ENCODE measurements at regions not wholly inside any gene's neighbourhood (a gene's known extent, or its start where the extent isn't known, plus 50 kb on each side); places are given as distances from the start of the nearest gene placed in this dataset.

- H3K9me3 ChIP-seq (ENCODE audit: low read length), result no peaks in the 10 kb centered on the region
- peaks cover 0 to 3% of the 10 kb centered on the region in 2 experiments; a peak in 2 of 5 replicates for H3K27me3 ChIP-seq (ENCODE audit: control insufficient read depth in 1 of 2, insufficient read depth in 2 of 2, low read length in 2 of 2)
- in situ Hi-C loops (cut with HindIII; ENCODE audit: extremely low pct_ligation_motif_present, low pct_unique_long_range_greater_than_20kb), result no loop called here
- no peak overlapping the region for H2AFZ ChIP-seq (ENCODE audit: low read length)
- no peak overlapping the region for H3K4me3 ChIP-seq (replicated peaks in 1 of 3; ENCODE audit: insufficient read depth in 1 of 3, low read depth in 2 of 3, low read length in 3 of 3)
- no peaks in the 10 kb centered on the region for H4K20me1 ChIP-seq (ENCODE audit: insufficient read depth, low read length)
- H3K36me3 ChIP-seq (replicated peaks in 1 of 2; ENCODE audit: control insufficient read depth in 1 of 2, insufficient read depth in 2 of 2, low read length in 2 of 2), result no peaks in the 10 kb centered on the region
- ChIA-PET POLR2A (no interaction called here), CTCF (ENCODE audit: low intra/inter-chr PET ratio, low total read pairs) (no interaction called here)
- no peak for FAIRE-seq
- no TSS peak for BruUV-seq (replicated peaks)
- whole genome bisulfite sequencing (ENCODE audit: low lambda C conversion rate), result 19% methylated on average over 13 of the region's 13 CpGs
- intact Hi-C loops (cut with micrococcal nuclease; ENCODE audit: unreplicated experiment), result no loop called here
- H3K79me2 ChIP-seq (ENCODE audit: insufficient read depth, low read length), result no peaks in the 10 kb centered on the region
- DNase-seq (ENCODE audit: low spot score), result no peak
- TF ChIP-seq RFX5 (IDR thresholded peaks at IDR 0.05; ENCODE audit: low read depth, low read length) (no peak), ATAD3A (CRISPR knock-in tag; IDR thresholded peaks at IDR 0.05) (no peak), ZKSCAN5 (CRISPR knock-in tag; IDR thresholded peaks at IDR 0.05) (no peak)
- H3K4me2 ChIP-seq (ENCODE audit: low read depth, low read length), result no peak overlapping the region
- H3K4me1 ChIP-seq (ENCODE audit: insufficient read depth, low read length), result no peaks in the 10 kb centered on the region
- no peak overlapping the region for H3K27ac ChIP-seq (ENCODE audit: extremely low read length, insufficient read depth, low read length)
- no peak for ATAC-seq
- no peak overlapping the region for H3K9ac ChIP-seq (ENCODE audit: insufficient read depth, low read depth, low read length)
Observed at GRCh38 chr16:47907109-47907508, 248.7 kb downstream of the ABCC12 start.

- intact Hi-C loops (cut with micrococcal nuclease; ENCODE audit: unreplicated experiment), result no loop called here
- ChIA-PET POLR2A (no interaction called here), CTCF (ENCODE audit: low intra/inter-chr PET ratio, low total read pairs) (no interaction called here)
- no peak overlapping the region for H3K27ac ChIP-seq (ENCODE audit: extremely low read length, insufficient read depth, low read length)
- no TSS peak for BruUV-seq (replicated peaks)
- no peaks in the 10 kb centered on the region for H3K79me2 ChIP-seq (ENCODE audit: insufficient read depth, low read length)
- DNase-seq (ENCODE audit: low spot score) (no peak), FAIRE-seq (no peak), ATAC-seq (no peak)
- in situ Hi-C loops (cut with HindIII; ENCODE audit: extremely low pct_ligation_motif_present, low pct_unique_long_range_greater_than_20kb), result no loop called here
- peaks cover 0 to 3% of the 10 kb centered on the region in 2 experiments; a peak in 2 of 5 replicates for H3K27me3 ChIP-seq (ENCODE audit: control insufficient read depth in 1 of 2, insufficient read depth in 2 of 2, low read length in 2 of 2)
- H3K4me3 ChIP-seq (replicated peaks in 1 of 3; ENCODE audit: insufficient read depth in 1 of 3, low read depth in 2 of 3, low read length in 3 of 3), result no peak overlapping the region
- H2AFZ ChIP-seq (ENCODE audit: low read length), result no peak overlapping the region
- H3K36me3 ChIP-seq (replicated peaks in 1 of 2; ENCODE audit: control insufficient read depth in 1 of 2, insufficient read depth in 2 of 2, low read length in 2 of 2), result no peaks in the 10 kb centered on the region
- H3K9ac ChIP-seq (ENCODE audit: insufficient read depth, low read depth, low read length), result no peak overlapping the region
- no peaks in the 10 kb centered on the region for H3K4me1 ChIP-seq (ENCODE audit: insufficient read depth, low read length)
- 0% methylated on average over 3 of the region's 3 CpGs for WGBS (ENCODE audit: low lambda C conversion rate)
- no peak overlapping the region for H3K4me2 ChIP-seq (ENCODE audit: low read depth, low read length)
- no peaks in the 10 kb centered on the region for H4K20me1 ChIP-seq (ENCODE audit: insufficient read depth, low read length)
- no peaks in the 10 kb centered on the region for H3K9me3 ChIP-seq (ENCODE audit: low read length)
- TF ChIP-seq RELA (CRISPR knock-in tag; IDR thresholded peaks at IDR 0.05) (no peak), FOXK2 (IDR thresholded peaks at IDR 0.05) (no peak), MAFG (CRISPR knock-in tag; IDR thresholded peaks at IDR 0.05) (no peak), ZBTB37 (CRISPR knock-in tag; IDR thresholded peaks at IDR 0.05) (no peak), PRDM10 (CRISPR knock-in tag; IDR thresholded peaks at IDR 0.05; ENCODE audit: low read depth) (no peak), ZNF362 (CRISPR knock-in tag; IDR thresholded peaks at IDR 0.05; ENCODE audit: borderline replicate concordance) (no peak), ZBTB43 (CRISPR knock-in tag; conservative IDR thresholded peaks at IDR 0.05) (no peak), MYNN (CRISPR knock-in tag; IDR thresholded peaks at IDR 0.05; ENCODE audit: low read depth) (no peak)
Observed at GRCh38 chr16:47905771-47906170, 250.0 kb downstream of the ABCC12 start.
